Body of pancreas (tissue), 4 donors: ENCODE measurements at regions not wholly inside any gene's neighbourhood (a gene's known extent, or its start where the extent isn't known, plus 50 kb on each side); places are given as distances from the start of the nearest gene placed in this dataset.

ENCODE experiments used
- ATAC-seq: fragments of 150-250 bp; one replicate; pipeline ENCODE4 v1.9.1; 2016
- DNase-seq, 4 donors: peaks; one replicate each; pipeline ENCODE4 v3.0.0-alpha.2; 2019
- H3K27ac ChIP-seq, 4 donors: fragments of 200-600 bp; sonication (generic); 1 replicate in 3 of 4; 2 replicates in 1 of 4; pipeline versions ENCODE4 v1.5.1 to v1.6.1; 2016 to 2019; ENCODE audit warnings: mild to moderate bottlenecking in 1 of 4, mixed read lengths in 1 of 4, moderate library complexity in 1 of 4
- H3K27me3 ChIP-seq, 2 donors: fragments of 200-600 bp; sonication (generic); one replicate each; pipeline ENCODE4 v1.6.0; 2016; ENCODE audit warnings: mild to moderate bottlenecking in 1 of 2
- H3K36me3 ChIP-seq, 2 donors: fragments of 200-600 bp; sonication (generic); replicated peaks in 1 of 2; 2 replicates each; pipeline ENCODE4 v1.5.1; 2016; ENCODE audit warnings: low read depth in 2 of 2; ENCODE audit not compliant: insufficient read depth in 1 of 2
- H3K4me1 ChIP-seq: fragments of 200-600 bp; sonication (generic); one replicate; pipeline ENCODE4 v1.6.0; 2016
- H3K4me3 ChIP-seq, 2 donors: fragments of 200-600 bp; sonication (generic); 1 replicate in 1 of 2; 2 replicates in 1 of 2; pipeline ENCODE4 v1.5.1; 2016 to 2019
- H3K9me3 ChIP-seq, 3 donors: fragments of 200-600 bp; sonication (generic); 1 replicate in 2 of 3; 2 replicates in 1 of 3; pipeline ENCODE4 v1.5.1; 2016
- CTCF ChIP-seq, 7 experiments: fragments of 450-650 bp in 4 of 7; fragments of 200-600 bp in 3 of 7; sonication (generic) in 3 of 7; IDR thresholded peaks; one replicate each; pipeline ENCODE4 v1.5.1; 2016 to 2019; ENCODE audit warnings: antibody characterized with exemption in 7 of 7
- POLR2A ChIP-seq, 3 donors: fragments of 450-650 bp; IDR thresholded peaks; one replicate each; pipeline ENCODE4 v1.6.1; 2016; ENCODE audit warnings: antibody characterized with exemption in 3 of 3, mild to moderate bottlenecking in 2 of 3
- WGBS, 2 donors: methylation state at CpG; one replicate each; pipeline ENCODE4 v1.1.5; 2017; 5-methylcytosine and 5-hydroxymethylcytosine counted together
- intact Hi-C: fragments of 100-400 bp; cut with DNase I; formaldehyde crosslinking; loops from one replicate; pipeline ENCODE4 v1.15.1; 2023

DNA sequence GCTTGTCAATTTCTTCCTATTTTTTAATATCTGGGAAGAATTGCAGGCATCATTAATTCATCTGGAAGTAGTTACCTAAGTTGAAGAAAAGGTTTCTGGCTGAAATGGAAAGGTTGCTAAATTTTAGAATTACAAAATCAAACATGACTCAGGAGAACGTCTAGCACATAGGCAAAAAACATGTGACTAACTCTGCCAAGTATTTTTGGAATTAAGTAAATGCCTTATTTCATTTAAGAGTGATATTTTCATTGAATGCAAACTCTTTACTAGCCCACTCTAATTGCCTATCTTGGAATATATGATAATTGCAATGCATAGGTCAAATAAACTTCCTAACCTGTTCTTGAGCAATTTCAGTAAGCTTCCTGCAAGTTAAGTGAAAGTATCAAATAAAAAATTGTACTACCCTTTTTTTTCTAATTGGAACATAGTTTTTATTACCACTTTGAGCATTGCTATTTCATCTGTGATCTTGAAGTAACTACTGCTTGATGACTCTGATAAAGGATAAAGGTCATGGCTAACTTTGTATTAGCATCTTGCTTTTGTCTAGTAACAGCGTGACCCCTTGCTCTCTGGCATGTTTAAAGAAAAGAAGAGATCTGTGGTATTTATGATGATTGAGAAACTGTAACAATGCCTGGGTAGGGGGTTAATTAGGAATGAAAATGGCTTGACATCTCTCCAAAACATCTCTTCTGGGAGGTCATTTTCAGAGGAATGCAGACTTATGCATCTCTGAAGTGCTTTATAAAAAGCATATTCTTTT is 208.3 kb upstream of the NCAM2 start:
- H3K27ac ChIP-seq: no peak overlapping the region
- H3K9me3 ChIP-seq: no peaks in the 10 kb centered on the region
- DNase-seq (no peak), ATAC-seq (no peak)
- H3K36me3 ChIP-seq: no peaks in the 10 kb centered on the region
- intact Hi-C loops: no loop called here
- WGBS, 2 donors: 26 to 36% methylated on average over 2 of the region's 2 CpGs
- H3K4me1 ChIP-seq: no peaks in the 10 kb centered on the region
- TF ChIP-seq CTCF (IDR thresholded peaks at IDR 0.05): no peak
- no peak for TF ChIP-seq POLR2A (IDR thresholded peaks at IDR 0.05)
- no peaks in the 10 kb centered on the region for H3K27me3 ChIP-seq
- no peak overlapping the region for H3K4me3 ChIP-seq

DNA sequence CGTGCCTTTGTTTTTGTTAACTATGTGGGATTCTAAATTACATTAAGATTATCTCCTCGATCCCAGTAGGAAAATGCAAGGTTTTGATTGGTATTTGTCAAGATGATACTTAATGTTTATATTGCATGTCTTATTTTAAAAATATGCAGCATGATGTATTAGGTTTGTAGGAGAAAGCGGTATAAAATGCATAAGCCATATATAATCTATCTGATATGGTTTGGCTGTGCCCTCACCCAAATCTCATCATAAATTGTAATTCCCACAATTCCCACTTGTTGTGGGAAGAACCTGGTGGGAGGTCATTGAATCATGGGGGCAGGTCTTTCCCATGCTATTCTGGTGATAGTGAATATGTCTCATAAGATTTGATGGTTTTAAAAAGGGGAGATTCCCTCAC is 198.1 kb upstream of the NCAM2 start:
- H3K27me3 ChIP-seq: no peaks in the 10 kb centered on the region
- no peak for DNase-seq
- H3K36me3 ChIP-seq: no peaks in the 10 kb centered on the region
- intact Hi-C loops: no loop called here
- ATAC-seq: no peak
- TF ChIP-seq POLR2A (IDR thresholded peaks at IDR 0.05) (no peak), CTCF (IDR thresholded peaks at IDR 0.05) (no peak)
- no peak overlapping the region for H3K27ac ChIP-seq
- WGBS, 2 donors: 78 to 83% methylated on average over 3 of the region's 3 CpGs
- H3K4me1 ChIP-seq: no peaks in the 10 kb centered on the region
- no peaks in the 10 kb centered on the region for H3K9me3 ChIP-seq
- no peak overlapping the region for H3K4me3 ChIP-seq

DNA sequence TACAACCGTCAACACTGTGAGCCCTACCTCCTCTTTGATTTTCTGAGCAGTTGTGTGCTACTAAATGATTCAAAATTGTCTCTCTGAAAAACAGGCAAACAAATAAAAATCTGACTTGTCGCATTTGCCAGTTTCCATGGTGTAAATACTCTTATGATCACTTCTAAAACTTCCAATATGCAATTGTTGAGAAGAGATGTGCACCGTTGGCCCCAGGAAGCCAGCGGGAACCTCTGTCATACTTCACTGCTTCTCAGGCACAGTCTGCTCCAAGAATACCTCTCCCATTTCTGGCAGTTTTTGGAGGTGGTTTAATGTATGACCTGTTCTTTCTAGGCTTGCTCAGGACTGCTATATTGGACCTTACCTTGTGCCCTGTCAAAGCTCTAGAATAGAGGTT is 196.0 kb upstream of the NCAM2 start:
- Histone ChIP-seq H3K27me3 (no peaks in the 10 kb centered on the region), H3K9me3 (no peaks in the 10 kb centered on the region), H3K4me3 (no peak overlapping the region), H3K27ac (no peak overlapping the region), H3K36me3 (no peaks in the 10 kb centered on the region), H3K4me1 (no peaks in the 10 kb centered on the region)
- DNase-seq (no peak), ATAC-seq (no peak)
- TF ChIP-seq POLR2A (IDR thresholded peaks at IDR 0.05) (no peak), CTCF (IDR thresholded peaks at IDR 0.05) (no peak)
- intact Hi-C loops: no loop called here
- 68 to 80% methylated on average over 4 of the region's 4 CpGs for WGBS, 2 donors

DNA sequence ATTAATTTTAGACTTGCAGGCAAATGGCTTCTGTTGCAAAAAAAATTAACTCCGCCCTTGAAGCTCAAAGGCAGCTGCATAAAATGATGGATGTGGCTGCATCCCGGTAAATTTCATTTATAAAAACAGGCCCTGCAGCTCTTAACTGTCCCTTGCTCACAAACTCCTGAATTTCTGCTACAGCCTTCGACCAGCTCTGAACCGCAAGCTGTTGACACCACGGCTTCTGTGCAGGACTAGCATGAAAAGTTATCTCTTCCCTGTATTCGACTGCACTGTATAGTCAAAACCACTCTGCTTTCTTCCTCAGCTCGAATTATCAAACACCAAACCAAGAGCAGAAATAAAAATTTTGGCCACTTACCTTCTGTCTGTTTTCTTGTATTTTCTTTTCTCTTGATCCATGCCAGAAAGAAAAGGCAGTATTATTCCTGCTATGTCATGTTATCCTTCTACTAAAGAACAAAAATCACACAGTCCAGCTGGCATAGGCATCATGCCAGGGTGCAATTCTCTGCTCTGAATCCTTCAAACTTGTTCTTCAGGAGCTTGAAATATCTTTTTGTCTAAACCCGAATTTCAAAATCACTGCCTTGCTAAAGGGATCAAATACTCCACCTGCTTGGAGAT is 195.5 kb upstream of the NCAM2 start:
- no peaks in the 10 kb centered on the region for H3K4me1 ChIP-seq
- no peaks in the 10 kb centered on the region for H3K9me3 ChIP-seq
- no peak overlapping the region for H3K4me3 ChIP-seq
- 49 to 54% methylated on average over 8 of the region's 8 CpGs for WGBS, 2 donors
- no peaks in the 10 kb centered on the region for H3K27me3 ChIP-seq
- TF ChIP-seq CTCF (IDR thresholded peaks at IDR 0.05) (no peak), POLR2A (IDR thresholded peaks at IDR 0.05) (no peak)
- no peak overlapping the region for H3K27ac ChIP-seq
- intact Hi-C loops: no loop called here
- no peaks in the 10 kb centered on the region for H3K36me3 ChIP-seq
- DNase-seq (no peak), ATAC-seq (no peak)

DNA sequence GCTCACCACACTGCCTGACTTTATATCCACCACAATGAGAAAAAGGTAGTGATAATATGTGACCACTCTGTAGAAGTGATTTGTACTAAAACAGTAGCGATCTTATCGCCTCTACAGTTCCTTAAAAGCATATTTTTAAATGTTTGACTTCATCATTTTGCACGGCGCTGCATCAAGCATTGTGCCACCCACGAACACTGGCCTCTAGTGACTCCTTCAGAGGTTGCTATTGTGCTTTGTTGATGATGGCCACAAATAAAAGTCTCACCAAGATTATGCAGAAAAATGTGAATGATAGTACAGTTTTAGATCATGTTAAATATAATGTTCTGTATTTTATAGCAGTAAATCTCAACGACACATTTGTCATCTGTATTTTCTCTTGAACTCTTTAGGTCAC is 186.5 kb upstream of the NCAM2 start:
- TF ChIP-seq CTCF (IDR thresholded peaks at IDR 0.05): no peak
- no peak for TF ChIP-seq POLR2A (IDR thresholded peaks at IDR 0.05)
- no peaks in the 10 kb centered on the region for H3K27me3 ChIP-seq
- ATAC-seq (no peak), DNase-seq (no peak)
- no peaks in the 10 kb centered on the region for H3K4me1 ChIP-seq
- 64 to 79% methylated on average over 6 of the region's 6 CpGs for WGBS, 2 donors
- H3K4me3 ChIP-seq: no peak overlapping the region
- H3K27ac ChIP-seq: no peak overlapping the region
- no peaks in the 10 kb centered on the region for H3K9me3 ChIP-seq
- intact Hi-C loops: no loop called here
- no peaks in the 10 kb centered on the region for H3K36me3 ChIP-seq
